Iris pigment epithelial cell (primary cell): ENCODE measurements at regions not wholly inside any gene's neighbourhood (a gene's known extent, or its start where the extent isn't known, plus 50 kb on each side); places are given as distances from the start of the nearest gene placed in this dataset.

Source experiments
- DNase-seq: peaks from one replicate; pipeline ENCODE4 v3.0.0-alpha.2; 2011; ENCODE audit warnings: low read depth

GRCh38 chr3:5304789-5305683, 117.5 kb downstream of the EDEM1 start:
- peak; percentile 52 for DNase-seq

DNA sequence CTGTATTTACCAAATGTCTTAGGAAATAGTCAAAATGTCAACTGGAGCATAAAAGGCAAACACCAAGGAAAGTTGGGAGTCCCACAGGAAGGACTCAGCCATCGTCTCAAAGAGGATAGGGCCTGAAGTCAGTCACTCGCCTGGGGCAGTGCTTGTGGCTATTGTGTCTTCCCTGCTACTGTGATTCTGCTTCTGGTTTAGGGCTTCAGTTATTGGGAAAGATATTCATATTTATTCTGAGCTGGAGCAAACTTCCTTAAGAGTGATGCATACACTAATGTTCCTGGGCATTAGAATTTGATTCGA, 118.1 kb downstream of the EDEM1 start:
- no peak for DNase-seq

DNA sequence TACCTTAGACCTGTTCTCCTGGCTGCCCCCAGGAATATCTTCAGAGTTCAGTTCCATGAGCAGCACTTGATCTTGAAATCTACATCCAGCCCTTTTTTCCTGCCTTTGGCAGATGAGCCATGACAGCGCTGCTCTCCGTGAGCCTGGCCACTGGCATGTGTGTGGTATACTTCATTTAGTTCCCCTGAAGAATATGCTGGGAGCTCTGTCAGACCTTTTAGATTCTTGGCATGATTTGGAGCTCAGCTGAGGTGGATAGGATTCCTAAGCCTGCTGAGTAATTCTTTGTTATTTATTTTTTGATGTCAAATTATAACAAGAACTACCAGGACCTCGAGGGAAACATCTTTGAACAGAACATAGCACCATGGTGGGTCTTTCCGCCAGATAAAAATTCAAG, 121.7 kb downstream of the EDEM1 start:
- DNase-seq = peak; percentile 7

DNA sequence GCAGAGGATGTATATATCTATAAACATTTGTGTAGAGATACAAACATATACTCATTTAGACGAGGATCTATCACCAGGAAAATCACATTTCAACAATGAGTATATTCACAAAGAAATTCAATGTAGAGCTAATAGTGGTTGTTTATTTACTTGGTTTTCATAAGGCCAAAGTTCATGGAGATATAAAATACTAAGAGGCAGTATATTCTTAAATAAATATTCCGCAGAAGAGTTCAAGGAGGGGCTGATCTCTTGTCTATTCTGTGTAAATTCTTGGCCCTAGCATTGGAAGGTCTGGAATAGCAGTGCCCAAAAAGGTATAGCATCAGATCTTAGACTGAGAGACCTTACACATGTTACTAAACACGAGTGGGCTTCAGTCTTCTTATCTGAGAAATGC, 122.1 kb downstream of the EDEM1 start:
- no peak for DNase-seq

DNA sequence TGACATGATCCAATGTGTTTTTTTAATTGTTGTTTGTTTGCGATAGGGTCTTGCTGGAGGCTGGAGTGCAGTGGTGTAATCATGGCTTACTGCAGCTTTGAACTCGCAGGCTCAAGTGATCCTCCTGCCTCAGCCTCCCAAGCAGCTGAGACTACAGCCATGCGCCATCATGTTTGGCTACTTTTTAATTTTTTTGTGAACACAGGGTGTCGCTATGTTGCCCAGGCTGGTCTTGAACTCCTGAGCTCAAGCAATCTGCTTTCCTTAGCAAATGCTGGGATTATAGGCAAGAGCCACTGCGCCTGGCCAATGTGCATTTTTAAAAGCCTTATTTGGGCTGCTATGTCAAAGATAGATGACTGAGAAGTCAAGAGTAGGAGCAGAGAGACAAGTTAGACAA, 123.0 kb downstream of the EDEM1 start:
- no peak for DNase-seq

DNA sequence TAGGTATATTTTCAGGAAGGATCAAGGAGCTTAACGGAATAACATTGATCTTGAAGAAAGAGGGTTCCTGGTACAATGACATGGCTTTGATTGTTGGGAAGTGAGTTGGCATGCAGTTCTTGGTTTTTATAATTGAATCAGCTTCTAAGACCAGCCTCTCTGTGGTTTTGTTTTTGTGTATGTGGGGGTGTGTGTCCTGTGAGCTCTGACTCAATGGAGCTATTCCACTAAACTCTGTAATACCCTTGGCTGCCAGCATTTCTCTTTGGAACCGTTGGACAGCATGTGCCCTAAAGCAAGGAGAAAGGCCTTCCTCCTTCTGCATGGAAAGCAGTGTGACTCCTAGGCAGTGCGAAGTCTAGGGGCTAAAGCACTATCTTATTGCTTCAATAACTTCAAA, 124.8 kb downstream of the EDEM1 start:
- DNase-seq = no peak

DNA sequence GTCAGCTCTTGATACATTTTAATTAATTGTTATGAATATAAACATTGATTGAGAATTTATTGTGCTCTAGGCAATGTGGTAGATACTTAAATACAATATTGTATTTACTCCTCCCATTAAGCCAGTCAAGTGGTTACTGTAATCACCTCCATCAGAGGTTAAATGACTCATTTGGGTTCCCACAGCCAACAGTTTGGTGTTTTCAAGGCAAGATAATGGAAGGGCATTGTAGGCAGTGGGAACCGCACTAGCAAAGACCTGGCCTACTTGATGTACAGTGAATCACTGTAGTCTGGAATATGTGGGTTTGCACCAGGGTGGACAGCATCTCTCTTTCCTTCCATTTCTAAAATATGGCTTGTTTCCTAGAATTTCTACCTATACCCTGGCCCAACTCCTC, 127.4 kb downstream of the EDEM1 start:
- no peak for DNase-seq

GRCh38 chr3:5317557-5317956, 130.1 kb downstream of the EDEM1 start:
- no peak for DNase-seq

- DNase-seq = no peak
These were observed 131.9 kb downstream of the EDEM1 start for GRCh38 chr3:5319454-5319853.

GRCh38 chr3:5321666-5322340, 134.3 kb downstream of the EDEM1 start:
- no peak for DNase-seq

DNA sequence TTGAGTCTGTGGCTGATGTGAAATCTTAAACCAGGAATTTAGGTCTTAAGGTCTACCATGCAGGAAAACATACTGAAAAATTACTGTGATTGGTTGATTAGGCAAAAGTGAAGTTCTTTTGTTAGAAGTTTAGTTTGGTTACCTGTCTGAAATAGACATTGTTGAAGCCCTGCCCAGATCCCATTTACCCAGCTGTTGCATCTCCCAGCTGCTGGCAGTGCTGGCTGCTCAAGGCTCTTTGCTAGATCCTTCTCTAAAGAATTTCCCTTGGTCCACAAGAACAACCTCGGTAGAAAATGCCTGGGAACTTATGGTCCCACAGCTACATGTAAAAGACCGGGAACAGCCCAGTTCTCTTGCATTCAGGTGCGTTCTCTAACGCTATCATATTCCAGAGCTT, 137.3 kb downstream of the EDEM1 start:
- DNase-seq = no peak

GRCh38 chr3:5330152-5330810, 142.8 kb downstream of the EDEM1 start:
- DNase-seq = peak; percentile 43

GRCh38 chr3:5331567-5332269, 144.2 kb downstream of the EDEM1 start:
- DNase-seq = no peak

DNA sequence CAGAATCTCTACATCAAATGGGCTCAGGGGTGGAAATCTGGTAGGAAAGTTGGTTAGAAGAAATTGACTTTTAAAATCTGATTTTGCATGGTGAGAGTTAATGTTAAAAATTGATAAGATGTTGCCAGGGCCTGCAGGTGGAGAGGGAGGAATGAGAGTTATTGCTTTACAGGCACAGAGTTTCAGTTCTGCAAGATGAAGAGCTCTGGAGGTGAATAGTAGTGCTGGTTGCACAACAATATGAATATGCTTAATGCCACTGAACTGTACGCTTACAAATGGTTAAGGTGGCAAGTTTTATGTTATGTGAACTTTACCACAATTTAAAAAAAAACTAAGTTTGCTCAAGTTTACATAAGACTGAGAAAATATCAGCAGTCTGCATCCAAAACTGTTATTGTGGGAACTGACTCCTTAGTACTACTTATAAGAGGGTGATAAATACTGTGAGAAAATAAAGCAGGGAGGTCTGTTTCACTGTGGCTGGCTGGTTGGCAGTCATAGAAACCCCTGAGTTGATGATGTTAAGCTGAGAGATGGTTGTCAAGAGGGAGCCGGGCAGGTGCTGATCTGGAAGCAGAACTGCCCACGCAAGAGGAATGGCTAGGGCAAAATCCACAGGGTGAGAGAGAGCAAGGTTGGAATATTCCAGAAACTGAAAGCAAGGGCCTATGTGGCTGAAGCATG, 144.9 kb downstream of the EDEM1 start:
- no peak for DNase-seq

- DNase-seq = no peak
These were observed 152.5 kb downstream of the EDEM1 start for GRCh38 chr3:5339967-5340535.

DNA sequence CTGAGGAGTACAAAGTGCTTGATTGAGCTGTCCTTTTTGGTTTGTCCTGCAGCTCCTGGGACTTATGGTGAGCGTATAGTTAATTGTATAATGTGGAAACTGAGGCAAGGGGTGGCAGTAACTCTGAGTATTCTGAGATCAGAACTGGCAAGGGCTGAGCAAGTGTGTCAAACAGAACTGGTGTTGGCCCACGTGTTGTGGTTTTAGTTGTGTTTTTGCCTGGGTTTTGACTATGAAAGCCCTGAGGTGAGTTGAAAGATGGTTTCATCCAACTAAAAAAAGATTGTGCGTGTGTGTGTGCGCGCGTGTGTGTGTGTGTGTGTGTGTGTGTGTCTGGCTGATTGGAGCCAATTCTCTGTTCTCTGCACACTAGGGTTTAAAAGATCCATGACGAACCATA, 154.1 kb downstream of the EDEM1 start:
- no peak for DNase-seq

DNA sequence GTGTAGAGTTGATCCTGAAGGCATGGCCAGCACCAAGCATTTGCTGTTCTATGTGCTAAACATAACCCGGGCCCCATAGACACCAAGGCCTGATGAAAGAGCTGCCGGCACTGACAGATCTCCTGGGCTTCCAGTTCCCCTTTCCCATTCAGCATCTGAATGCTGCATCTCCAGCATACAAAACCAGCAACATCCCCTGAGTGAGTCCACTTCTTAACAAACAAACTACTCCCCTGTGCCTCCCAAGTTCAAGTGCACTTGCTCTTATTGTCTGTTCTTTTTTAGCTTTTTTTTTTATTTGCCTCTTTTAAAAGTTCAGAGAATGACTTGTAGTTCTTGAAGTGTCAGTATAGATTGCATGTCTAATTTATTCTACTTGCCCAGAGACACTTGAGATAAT, 156.0 kb downstream of the EDEM1 start:
- DNase-seq = no peak

DNA sequence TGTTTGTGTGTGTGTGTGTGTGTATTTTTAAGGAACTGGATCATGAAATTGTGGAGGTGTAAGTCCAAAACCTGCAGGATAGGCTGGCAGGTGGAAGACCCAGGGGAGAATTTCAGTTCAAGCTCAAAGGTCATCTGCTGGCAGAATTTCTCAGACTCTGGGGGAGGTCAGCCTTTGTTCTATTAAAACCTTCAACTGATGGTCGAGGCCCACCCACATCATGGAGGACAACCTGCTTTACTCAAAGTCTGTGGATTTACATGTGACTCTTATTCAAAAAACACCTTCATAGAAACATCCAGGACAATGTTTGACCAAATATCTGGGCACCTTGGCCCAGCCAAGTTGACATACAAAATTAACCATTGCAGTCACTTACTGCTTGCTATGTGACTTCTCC, 157.2 kb downstream of the EDEM1 start:
- no peak for DNase-seq

DNA sequence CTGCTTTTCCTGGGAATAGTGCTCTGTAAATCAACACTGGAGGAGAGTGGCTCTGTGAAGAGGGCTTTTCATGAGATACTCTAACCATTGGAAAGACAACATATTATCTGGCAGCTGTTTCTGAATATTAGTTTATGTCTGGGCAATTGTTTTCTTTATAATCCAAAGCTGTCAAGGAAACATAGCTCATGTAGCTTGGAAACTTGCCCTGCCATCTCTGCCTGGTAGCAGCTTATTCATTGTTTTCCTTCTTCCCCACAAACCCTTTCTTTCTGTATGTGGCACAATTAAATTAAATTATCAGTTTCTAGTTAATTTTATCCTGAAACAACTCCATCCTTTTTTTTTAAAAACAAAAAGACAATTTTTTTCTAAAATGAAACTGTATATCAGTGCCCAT, 160.0 kb downstream of the EDEM1 start:
- no peak for DNase-seq

GRCh38 chr3:5348229-5348902, 160.9 kb downstream of the EDEM1 start:
- DNase-seq = no peak

- DNase-seq = no peak
These were observed 161.8 kb downstream of the EDEM1 start for GRCh38 chr3:5349343-5349742.
